Activated CD8-positive, alpha-beta T cell treated with anti-CD3 and anti-CD28 coated beads for 36 hours (primary cell): ENCODE measurements at regions not wholly inside any gene's neighbourhood (a gene's known extent, or its start where the extent isn't known, plus 50 kb on each side); places are given as distances from the start of the nearest gene placed in this dataset.

ENCODE experiments used
- ATAC-seq: fragments of 200-7000 bp; cut with Tn5 transposase; one replicate; pipeline ENCODE4 v1.10.0; 2021; ENCODE audit warnings: mild to moderate bottlenecking, moderate library complexity
- CTCF ChIA-PET: fragments of 350-600 bp; sonication (Branson Sonifier 250); formaldehyde crosslinking; loops from one replicate; lab custom pipeline; 2021; ENCODE audit warnings: antibody characterized with exemption; lab: Charles Lee
- POLR2A ChIA-PET: fragments of 350-600 bp; sonication (Branson Sonifier 250); formaldehyde crosslinking; loops from one replicate; lab custom pipeline; 2021; ENCODE audit warnings: antibody characterized with exemption; lab: Charles Lee
- DNase-seq: peaks from one replicate; pipeline ENCODE4 v3.0.0-alpha.2; 2020
- H3K27ac Mint-ChIP-seq: one replicate; pipeline ENCODE4 v1.8.0; 2021; ENCODE audit warnings: mild to moderate bottlenecking, mixed read lengths
- H3K27me3 Mint-ChIP-seq: one replicate; pipeline ENCODE4 v1.8.0; 2021; ENCODE audit warnings: mixed read lengths
- H3K36me3 Mint-ChIP-seq: one replicate; pipeline ENCODE4 v1.8.0; 2021; ENCODE audit warnings: low read depth, mixed read lengths
- H3K4me1 Mint-ChIP-seq: one replicate; pipeline ENCODE4 v1.8.0; 2021; ENCODE audit warnings: low read depth, mixed read lengths
- H3K4me3 Mint-ChIP-seq: one replicate; pipeline ENCODE4 v1.8.0; 2021; ENCODE audit warnings: mild to moderate bottlenecking, moderate library complexity, mixed read lengths
- H3K9me3 Mint-ChIP-seq: one replicate; pipeline ENCODE4 v1.8.0; 2021; ENCODE audit warnings: mixed read lengths
- intact Hi-C: fragments of 100-400 bp; cut with micrococcal nuclease; formaldehyde crosslinking; loops from one replicate; pipeline ENCODE4 v1.10.0; 2022
- TF ChIP-seq, protein P1 (sequence below): fragments of 200-600 bp; IDR thresholded peaks from one replicate; pipeline ENCODE4 v1.8.0; 2022; ENCODE audit warnings: antibody characterized with exemption, mild to moderate bottlenecking

DNA sequence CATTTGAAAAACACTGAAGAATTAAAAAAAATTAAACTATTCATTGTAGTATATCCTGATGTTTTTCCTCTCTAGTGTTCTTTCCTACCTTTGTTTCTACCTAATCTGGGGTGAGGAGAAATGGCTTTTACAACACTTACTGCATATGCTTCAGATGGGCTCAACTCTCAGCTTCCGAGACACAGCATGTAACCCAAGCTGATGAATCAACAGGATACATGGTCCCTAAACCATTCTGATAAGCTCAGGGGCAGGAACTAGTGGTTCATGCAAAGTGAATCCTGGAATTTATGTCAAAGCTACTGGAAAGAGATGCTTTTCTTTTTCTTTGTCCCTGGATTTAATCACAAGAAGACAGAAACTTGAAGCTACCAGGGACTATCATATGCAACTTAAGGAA, 672.5 kb upstream of the RORB start:
- CTCF ChIA-PET: no interaction called here
- no peak overlapping the region for H3K27ac Mint-ChIP-seq
- no peaks in the 10 kb centered on the region for H3K36me3 Mint-ChIP-seq
- H3K9me3 Mint-ChIP-seq: no peaks in the 10 kb centered on the region
- TF ChIP-seq, protein P1, sequence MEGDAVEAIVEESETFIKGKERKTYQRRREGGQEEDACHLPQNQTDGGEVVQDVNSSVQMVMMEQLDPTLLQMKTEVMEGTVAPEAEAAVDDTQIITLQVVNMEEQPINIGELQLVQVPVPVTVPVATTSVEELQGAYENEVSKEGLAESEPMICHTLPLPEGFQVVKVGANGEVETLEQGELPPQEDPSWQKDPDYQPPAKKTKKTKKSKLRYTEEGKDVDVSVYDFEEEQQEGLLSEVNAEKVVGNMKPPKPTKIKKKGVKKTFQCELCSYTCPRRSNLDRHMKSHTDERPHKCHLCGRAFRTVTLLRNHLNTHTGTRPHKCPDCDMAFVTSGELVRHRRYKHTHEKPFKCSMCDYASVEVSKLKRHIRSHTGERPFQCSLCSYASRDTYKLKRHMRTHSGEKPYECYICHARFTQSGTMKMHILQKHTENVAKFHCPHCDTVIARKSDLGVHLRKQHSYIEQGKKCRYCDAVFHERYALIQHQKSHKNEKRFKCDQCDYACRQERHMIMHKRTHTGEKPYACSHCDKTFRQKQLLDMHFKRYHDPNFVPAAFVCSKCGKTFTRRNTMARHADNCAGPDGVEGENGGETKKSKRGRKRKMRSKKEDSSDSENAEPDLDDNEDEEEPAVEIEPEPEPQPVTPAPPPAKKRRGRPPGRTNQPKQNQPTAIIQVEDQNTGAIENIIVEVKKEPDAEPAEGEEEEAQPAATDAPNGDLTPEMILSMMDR: no peak
- no peak overlapping the region for H3K4me3 Mint-ChIP-seq
- H3K4me1 Mint-ChIP-seq: no peaks in the 10 kb centered on the region
- intact Hi-C loops: no loop called here
- no peak for ATAC-seq
- H3K27me3 Mint-ChIP-seq: no peaks in the 10 kb centered on the region
- DNase-seq: no peak
- POLR2A ChIA-PET: no interaction called here

DNA sequence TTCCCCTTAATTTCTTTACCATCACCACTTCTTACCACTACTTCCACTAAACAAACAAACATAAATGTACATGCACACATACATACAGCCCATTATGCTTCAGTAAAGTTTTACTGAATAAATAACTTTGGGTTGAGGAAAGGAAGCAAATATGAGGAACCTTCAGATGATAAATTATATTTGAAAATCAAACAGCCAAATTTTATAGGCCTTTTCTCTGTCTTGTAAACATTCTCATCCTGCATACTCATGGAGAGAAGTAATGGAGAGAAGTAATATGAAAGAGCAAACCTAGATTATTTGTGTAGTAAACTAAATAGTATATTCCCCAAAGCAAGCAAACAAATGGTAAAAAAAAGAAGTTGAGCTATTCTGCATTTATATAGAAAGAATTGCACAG, 658.3 kb upstream of the RORB start:
- Mint-ChIP-seq H3K36me3 (no peaks in the 10 kb centered on the region), H3K9me3 (peaks cover 5% of the 10 kb centered on the region), H3K4me1 (no peaks in the 10 kb centered on the region), H3K4me3 (no peak overlapping the region), H3K27ac (no peak overlapping the region), H3K27me3 (no peaks in the 10 kb centered on the region)
- POLR2A ChIA-PET: no interaction called here
- no peak for ATAC-seq
- DNase-seq: no peak
- intact Hi-C loops: no loop called here
- TF ChIP-seq, protein P1: no peak
- CTCF ChIA-PET: interaction anchor here (0.6 kb wide), 1 partner anchor 60 kb away, joined by 3 read pairs; no protein-coding TSS in a partner anchor

DNA sequence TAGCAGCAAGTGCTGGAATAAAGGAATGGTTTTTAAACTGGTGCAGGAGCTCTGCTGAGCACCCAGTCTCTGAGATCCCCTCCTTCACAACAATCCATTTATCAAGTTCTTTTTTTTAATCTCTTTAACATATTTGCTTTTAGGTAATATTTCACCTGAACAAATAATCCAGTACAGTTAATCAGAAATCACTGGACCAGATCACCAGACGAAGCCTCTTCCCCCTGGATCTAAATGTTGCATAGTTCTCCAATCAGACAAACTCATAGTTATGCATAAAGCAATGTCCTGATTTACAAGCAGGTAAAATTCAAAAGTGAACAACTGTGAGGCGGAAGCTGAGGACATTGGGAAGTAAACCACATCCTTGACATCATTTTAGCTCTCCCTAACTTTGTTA, 657.7 kb upstream of the RORB start:
- CTCF ChIA-PET: interaction anchor here (0.6 kb wide), 1 partner anchor 59 kb away, joined by 3 read pairs; no protein-coding TSS in a partner anchor
- TF ChIP-seq, protein P1: no peak
- DNase-seq (no peak), ATAC-seq (no peak)
- intact Hi-C loops: no loop called here
- Mint-ChIP-seq H3K27me3 (no peaks in the 10 kb centered on the region), H3K36me3 (no peaks in the 10 kb centered on the region), H3K9me3 (peaks cover 5% of the 10 kb centered on the region), H3K4me3 (no peak overlapping the region), H3K4me1 (no peaks in the 10 kb centered on the region), H3K27ac (no peak overlapping the region)
- POLR2A ChIA-PET: no interaction called here

DNA sequence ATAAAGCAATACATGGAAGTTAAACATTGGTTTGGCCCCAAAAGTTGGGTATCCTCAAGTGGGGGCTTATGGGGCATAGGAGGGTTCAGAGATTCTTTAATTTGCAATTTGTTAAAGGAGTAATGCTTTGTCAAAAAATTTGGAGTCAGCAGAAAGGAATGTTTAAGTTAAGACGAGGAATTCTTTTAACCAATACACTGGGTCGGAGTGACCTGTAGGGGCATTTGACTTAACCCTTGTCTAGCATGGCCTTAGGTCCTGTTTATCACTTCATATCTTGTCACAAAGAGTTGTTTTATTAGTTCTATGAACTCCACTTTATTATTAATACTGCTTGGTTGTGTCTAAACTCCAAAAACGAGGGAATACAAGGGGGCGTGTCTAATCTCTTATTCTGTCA, 656.1 kb upstream of the RORB start:
- POLR2A ChIA-PET: no interaction called here
- Mint-ChIP-seq H3K36me3 (no peaks in the 10 kb centered on the region), H3K9me3 (peaks cover 5% of the 10 kb centered on the region), H3K4me3 (no peak overlapping the region), H3K27me3 (no peaks in the 10 kb centered on the region), H3K27ac (no peak overlapping the region), H3K4me1 (no peaks in the 10 kb centered on the region)
- intact Hi-C loops: no loop called here
- ATAC-seq (no peak), DNase-seq (no peak)
- CTCF ChIA-PET: no interaction called here
- TF ChIP-seq, protein P1: no peak

DNA sequence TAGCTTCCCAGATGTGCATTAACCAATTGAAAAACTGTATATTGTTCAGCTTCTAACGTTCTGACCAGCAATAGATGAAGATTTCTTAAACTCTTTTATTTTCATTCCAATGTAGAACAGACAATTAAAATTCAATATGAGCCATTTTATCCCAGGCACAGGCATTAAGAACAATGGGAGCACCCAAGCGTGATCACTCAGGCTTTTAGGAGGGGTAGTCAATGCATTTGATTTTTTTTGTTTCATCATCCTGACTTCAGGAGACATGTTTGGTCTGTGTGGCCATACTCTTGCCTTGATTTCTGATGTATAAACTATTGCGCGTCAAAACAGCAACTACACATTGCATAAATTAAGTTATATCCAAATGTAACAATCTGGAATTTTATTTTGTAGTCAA, 653.0 kb upstream of the RORB start:
- CTCF ChIA-PET: no interaction called here
- intact Hi-C loops: no loop called here

More for the DNA sequence above, 653.0 kb upstream of the RORB start:
- POLR2A ChIA-PET: no interaction called here
- H3K27me3 Mint-ChIP-seq: no peaks in the 10 kb centered on the region
- H3K4me1 Mint-ChIP-seq: no peaks in the 10 kb centered on the region
- H3K27ac Mint-ChIP-seq: no peak overlapping the region
- H3K9me3 Mint-ChIP-seq: peaks cover 1% of the 10 kb centered on the region
- H3K36me3 Mint-ChIP-seq: no peaks in the 10 kb centered on the region
- no peak overlapping the region for H3K4me3 Mint-ChIP-seq
- DNase-seq (no peak), ATAC-seq (no peak)
- TF ChIP-seq, protein P1: no peak
